Loucy (cell line): ENCODE measurements at regions not wholly inside any gene's neighbourhood (a gene's known extent, or its start where the extent isn't known, plus 50 kb on each side); places are given as distances from the start of the nearest gene placed in this dataset.

Experiments
- H2AFZ ChIP-seq: fragments of 200-600 bp; sonication (generic); 2 replicates; pipeline ENCODE4 v1.6.0; 2016; ENCODE audit warnings: antibody characterized with exemption, mild to moderate bottlenecking, low read length, moderate library complexity
- H3F3A ChIP-seq: fragments of 200-600 bp; 2 replicates; pipeline ENCODE4 v1.6.0; 2016; ENCODE audit warnings: antibody characterized with exemption, low read depth, mild to moderate bottlenecking
- H3K27me3 ChIP-seq: fragments of 200-600 bp; sonication (generic); 2 replicates; pipeline ENCODE4 v1.6.1; 2014; ENCODE audit warnings: low read length, mild to moderate bottlenecking; ENCODE audit not compliant: insufficient read depth, poor library complexity, severe bottlenecking
- H3K36me3 ChIP-seq: fragments of 200-600 bp; sonication (generic); 2 replicates; pipeline ENCODE4 v1.6.1; 2016; ENCODE audit warnings: low read length; ENCODE audit not compliant: insufficient read depth
- H3K4me1 ChIP-seq: fragments of 200-600 bp; sonication (generic); 2 replicates; pipeline ENCODE4 v1.5.1; 2014; ENCODE audit warnings: low read length, mild to moderate bottlenecking; ENCODE audit not compliant: insufficient read depth, poor library complexity, severe bottlenecking
- H3K4me2 ChIP-seq: fragments of 200-600 bp; sonication (generic); 2 replicates; pipeline ENCODE4 v1.6.0; 2014; ENCODE audit warnings: antibody characterized with exemption, low read length, low read depth, mild to moderate bottlenecking; ENCODE audit not compliant: poor library complexity, severe bottlenecking
- H3K4me3 ChIP-seq: fragments of 200-600 bp; sonication (generic); 2 replicates; pipeline ENCODE4 v1.5.1; 2014; ENCODE audit warnings: low read length, mild to moderate bottlenecking, mixed read lengths; ENCODE audit not compliant: poor library complexity, severe bottlenecking
- H3K79me2 ChIP-seq: fragments of 200-600 bp; sonication (generic); 2 replicates; pipeline ENCODE4 v1.6.1; 2014; ENCODE audit warnings: low read length; ENCODE audit not compliant: insufficient read depth
- H3K9ac ChIP-seq: fragments of 200-600 bp; sonication (generic); 2 replicates; pipeline ENCODE4 v1.6.0; 2014; ENCODE audit warnings: mild to moderate bottlenecking, low read depth, low read length, moderate library complexity; ENCODE audit not compliant: poor library complexity, severe bottlenecking
- H3K9me2 ChIP-seq: fragments of 200-600 bp; sonication (generic); replicated peaks from 2 replicates; pipeline ENCODE4 v1.6.1; 2016; ENCODE audit warnings: low read depth, low read length, mixed read lengths
- H3K9me3 ChIP-seq: fragments of 200-600 bp; sonication (generic); 2 replicates; pipeline ENCODE4 v1.6.1; 2014; ENCODE audit warnings: mild to moderate bottlenecking, antibody characterized with exemption, low read length, low read depth; ENCODE audit not compliant: insufficient read depth
- H4K20me1 ChIP-seq: fragments of 200-600 bp; sonication (generic); 2 replicates; pipeline ENCODE4 v1.6.0; 2014; ENCODE audit warnings: antibody characterized with exemption, low read length, mild to moderate bottlenecking; ENCODE audit not compliant: insufficient read depth, poor library complexity, severe bottlenecking
- CTCF ChIP-seq: fragments of 200-600 bp; sonication (generic); conservative IDR thresholded peaks from 2 replicates; pipeline ENCODE4 v1.5.1; 2014; ENCODE audit warnings: mild to moderate bottlenecking, antibody characterized with exemption, low read length
- EZH2phosphoT487 ChIP-seq: fragments of 200-600 bp; IDR thresholded peaks from 2 replicates; pipeline ENCODE4 v1.6.1; 2018; ENCODE audit warnings: antibody characterized with exemption, mild to moderate bottlenecking, moderate library complexity, borderline replicate concordance

- Histone ChIP-seq H3K4me3 (no peak overlapping the region), H3K9me2 (no peaks in the 10 kb centered on the region), H3K36me3 (no peaks in the 10 kb centered on the region), H3K4me2 (no peak overlapping the region), H3K9ac (no peak overlapping the region), H3K27me3 (no peaks in the 10 kb centered on the region), H4K20me1 (no peaks in the 10 kb centered on the region), H3K79me2 (no peaks in the 10 kb centered on the region), H3F3A (no peaks in the 10 kb centered on the region), H2AFZ (no peak overlapping the region), H3K9me3 (peaks cover 14% of the 10 kb centered on the region; the same call in 1 of the 2 replicates), H3K4me1 (no peaks in the 10 kb centered on the region)
- TF ChIP-seq EZH2phosphoT487 (no peak), CTCF (no peak)
These were observed 367.6 kb upstream of the TSHZ3 start for GRCh38 chr19:31716826-31717225.

- Histone ChIP-seq H3K79me2 (no peaks in the 10 kb centered on the region), H3K36me3 (no peaks in the 10 kb centered on the region), H3K4me2 (no peak overlapping the region), H3F3A (no peaks in the 10 kb centered on the region), H3K9me3 (peaks cover 14% of the 10 kb centered on the region; the same call in 1 of the 2 replicates), H2AFZ (no peak overlapping the region), H3K4me1 (no peaks in the 10 kb centered on the region), H3K9ac (no peak overlapping the region), H3K9me2 (no peaks in the 10 kb centered on the region), H4K20me1 (no peaks in the 10 kb centered on the region), H3K27me3 (no peaks in the 10 kb centered on the region), H3K4me3 (no peak overlapping the region)
- no peak for TF ChIP-seq EZH2phosphoT487
These were observed 368.2 kb upstream of the TSHZ3 start for GRCh38 chr19:31717269-31717923.

- TF ChIP-seq CTCF = no peak
- no peak for TF ChIP-seq EZH2phosphoT487
- Histone ChIP-seq H3K4me1 (no peaks in the 10 kb centered on the region), H3K4me3 (no peak overlapping the region), H4K20me1 (no peaks in the 10 kb centered on the region), H3K79me2 (no peaks in the 10 kb centered on the region), H3K4me2 (no peak overlapping the region), H3K9ac (no peak overlapping the region), H3K9me3 (peaks cover 14% of the 10 kb centered on the region; the same call in 1 of the 2 replicates), H3F3A (no peaks in the 10 kb centered on the region), H3K9me2 (no peaks in the 10 kb centered on the region), H3K27me3 (no peaks in the 10 kb centered on the region), H2AFZ (no peak overlapping the region), H3K36me3 (no peaks in the 10 kb centered on the region)
These were observed 368.8 kb upstream of the TSHZ3 start for GRCh38 chr19:31718032-31718431.

GRCh38 chr19:31718898-31719297, 369.7 kb upstream of the TSHZ3 start:
- H4K20me1 ChIP-seq = no peaks in the 10 kb centered on the region
- TF ChIP-seq CTCF (no peak), EZH2phosphoT487 (no peak)
- no peak overlapping the region for H3K4me2 ChIP-seq
- no peak overlapping the region for H3K4me3 ChIP-seq
- H3K27me3 ChIP-seq = no peaks in the 10 kb centered on the region
- no peak overlapping the region for H2AFZ ChIP-seq
- H3F3A ChIP-seq = no peaks in the 10 kb centered on the region
- H3K9me2 ChIP-seq = no peaks in the 10 kb centered on the region
- H3K9ac ChIP-seq = no peak overlapping the region
- peaks cover 14% of the 10 kb centered on the region; the same call in 1 of the 2 replicates for H3K9me3 ChIP-seq
- H3K79me2 ChIP-seq = no peaks in the 10 kb centered on the region
- no peaks in the 10 kb centered on the region for H3K4me1 ChIP-seq
- no peaks in the 10 kb centered on the region for H3K36me3 ChIP-seq
